ENCODE measurements at regions not wholly inside any gene's neighbourhood (a gene's known extent, or its start where the extent isn't known, plus 50 kb on each side); places are given as distances from the start of the nearest gene placed in this dataset.

- no peak for TF ChIP-seq CTCF (IDR thresholded peaks at IDR 0.05)
- TF ChIP-seq POLR2A (IDR thresholded peaks at IDR 0.05), result no peak
These were observed 420.5 kb upstream of the SULF2 start for GRCh38 chr20:48205786-48206185.
